ENCODE measurements at regions not wholly inside any gene's neighbourhood (a gene's known extent, or its start where the extent isn't known, plus 50 kb on each side); places are given as distances from the start of the nearest gene placed in this dataset.

- DNase-seq (ENCODE audit: low read depth): no peak
Measured at GRCh38 chr2:235170016-235170415, 218.2 kb downstream of the SH3BP4 start.

GRCh38 chr2:235170536-235171521 is 219.0 kb downstream of the SH3BP4 start:
- no peak for DNase-seq (ENCODE audit: low read depth)

- DNase-seq (ENCODE audit: low read depth): no peak
Measured at GRCh38 chr2:235171550-235172031, 219.8 kb downstream of the SH3BP4 start.

- no peak for DNase-seq (ENCODE audit: low read depth)
Measured at GRCh38 chr2:235180642-235181041, 228.8 kb downstream of the SH3BP4 start.

GRCh38 chr2:235183786-235184185 is 232.0 kb downstream of the SH3BP4 start:
- DNase-seq (ENCODE audit: low read depth): no peak

GRCh38 chr2:235187806-235188205 is 236.0 kb downstream of the SH3BP4 start:
- no peak for DNase-seq (ENCODE audit: low read depth)

GRCh38 chr2:235191486-235191885 is 239.7 kb downstream of the SH3BP4 start:
- no peak for DNase-seq (ENCODE audit: low read depth)

- DNase-seq (ENCODE audit: low read depth): no peak
Measured at GRCh38 chr2:235191978-235192377, 240.2 kb downstream of the SH3BP4 start.

GRCh38 chr2:235194351-235194750 is 242.5 kb downstream of the SH3BP4 start:
- no peak for DNase-seq (ENCODE audit: low read depth)

GRCh38 chr2:235194836-235195235 is 243.0 kb downstream of the SH3BP4 start:
- no peak for DNase-seq (ENCODE audit: low read depth)

GRCh38 chr2:235195921-235196320 is 244.1 kb downstream of the SH3BP4 start:
- no peak for DNase-seq (ENCODE audit: low read depth)

GRCh38 chr2:235199128-235199527 is 247.3 kb downstream of the SH3BP4 start:
- DNase-seq (ENCODE audit: low read depth): no peak

GRCh38 chr2:235200216-235200615 is 248.4 kb downstream of the SH3BP4 start:
- no peak for DNase-seq (ENCODE audit: low read depth)

- no peak for DNase-seq (ENCODE audit: low read depth)
Measured at GRCh38 chr2:235201756-235202155, 249.9 kb downstream of the SH3BP4 start.

- DNase-seq (ENCODE audit: low read depth): no peak
Measured at GRCh38 chr2:235204948-235205347, 253.1 kb downstream of the SH3BP4 start.

GRCh38 chr2:235206399-235206798 is 254.6 kb downstream of the SH3BP4 start:
- DNase-seq (ENCODE audit: low read depth): no peak

GRCh38 chr2:235206980-235207579 is 255.3 kb downstream of the SH3BP4 start:
- no peak for DNase-seq (ENCODE audit: low read depth)

- no peak for DNase-seq (ENCODE audit: low read depth)
Measured at GRCh38 chr2:235211056-235211455, 259.2 kb downstream of the SH3BP4 start.

- DNase-seq (ENCODE audit: low read depth): no peak
Measured at GRCh38 chr2:235212501-235213158, 260.8 kb downstream of the SH3BP4 start.

GRCh38 chr2:235215248-235215647 is 263.4 kb downstream of the SH3BP4 start:
- DNase-seq (ENCODE audit: low read depth): no peak

- DNase-seq (ENCODE audit: low read depth): no peak
Measured at GRCh38 chr2:235216901-235217300, 265.1 kb downstream of the SH3BP4 start.

- DNase-seq (ENCODE audit: low read depth): no peak
Measured at GRCh38 chr2:235217846-235218245, 266.0 kb downstream of the SH3BP4 start.

GRCh38 chr2:235218486-235218907 is 266.7 kb downstream of the SH3BP4 start:
- DNase-seq (ENCODE audit: low read depth): no peak

All from stimulated activated CD8-positive, alpha-beta memory T cell treated with anti-CD3 and anti-CD28 coated beads, Interleukin-15, amount 100 ng/mL, for 1 hour (primary cell).